NCI-H146 treated with DMSO at 0.1 percent for 48 hours (cell line): ENCODE measurements at regions not wholly inside any gene's neighbourhood (a gene's known extent, or its start where the extent isn't known, plus 50 kb on each side); places are given as distances from the start of the nearest gene placed in this dataset.
"Not testable (repeated sequence)": the region's sequence is repeated elsewhere in the genome, so short reads cannot be mapped to it uniquely, and the experiment has no call there.

Source experiments
- DNase-seq: peaks from one replicate; lab custom pipeline; 2025; ENCODE audit not compliant: unreplicated experiment; lab: John Stamatoyannopoulos, UW

DNA sequence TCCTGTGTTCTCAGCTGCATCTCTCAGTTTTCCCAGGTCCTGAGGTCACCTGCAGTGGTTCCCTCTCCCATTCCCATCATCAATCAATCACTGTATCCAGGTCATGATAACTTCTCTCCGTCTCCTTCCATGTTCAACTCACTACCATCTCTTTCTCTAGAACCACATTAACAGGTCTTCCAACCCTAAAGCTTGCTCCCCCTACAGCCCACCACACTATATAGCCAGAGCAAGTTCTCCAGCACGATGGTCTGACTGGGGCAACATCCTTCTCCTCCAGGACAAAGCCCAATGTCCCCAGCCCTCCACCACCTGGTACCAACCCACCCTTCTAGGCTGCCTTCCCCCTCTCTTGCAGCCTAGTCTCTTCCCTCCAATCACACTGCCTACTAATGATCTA is 241.6 kb downstream of the CDK5RAP2 start:
- DNase-seq: no peak

DNA sequence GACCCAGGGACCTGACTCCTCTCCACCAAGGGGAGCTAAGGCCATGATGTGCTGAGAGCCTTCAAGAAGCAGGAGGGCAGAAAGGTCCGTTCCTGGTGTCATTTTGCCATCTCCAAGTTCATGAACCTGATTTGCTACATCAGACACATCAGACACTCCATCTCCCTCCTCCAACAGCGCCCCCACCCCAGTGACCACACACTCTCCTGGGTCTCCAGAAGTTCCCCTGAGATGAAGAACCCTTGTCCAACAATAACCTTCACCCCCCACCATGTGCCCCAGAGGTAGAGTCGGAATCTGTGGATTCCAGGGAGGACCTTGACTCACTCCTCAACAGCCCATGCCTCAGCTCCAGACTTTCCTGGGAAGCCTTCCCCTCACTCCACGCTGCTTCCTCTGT is 242.8 kb downstream of the CDK5RAP2 start:
- DNase-seq: no peak

GRCh38 chr9:120336753-120337090 is 243.2 kb downstream of the CDK5RAP2 start:
- no peak for DNase-seq

DNA sequence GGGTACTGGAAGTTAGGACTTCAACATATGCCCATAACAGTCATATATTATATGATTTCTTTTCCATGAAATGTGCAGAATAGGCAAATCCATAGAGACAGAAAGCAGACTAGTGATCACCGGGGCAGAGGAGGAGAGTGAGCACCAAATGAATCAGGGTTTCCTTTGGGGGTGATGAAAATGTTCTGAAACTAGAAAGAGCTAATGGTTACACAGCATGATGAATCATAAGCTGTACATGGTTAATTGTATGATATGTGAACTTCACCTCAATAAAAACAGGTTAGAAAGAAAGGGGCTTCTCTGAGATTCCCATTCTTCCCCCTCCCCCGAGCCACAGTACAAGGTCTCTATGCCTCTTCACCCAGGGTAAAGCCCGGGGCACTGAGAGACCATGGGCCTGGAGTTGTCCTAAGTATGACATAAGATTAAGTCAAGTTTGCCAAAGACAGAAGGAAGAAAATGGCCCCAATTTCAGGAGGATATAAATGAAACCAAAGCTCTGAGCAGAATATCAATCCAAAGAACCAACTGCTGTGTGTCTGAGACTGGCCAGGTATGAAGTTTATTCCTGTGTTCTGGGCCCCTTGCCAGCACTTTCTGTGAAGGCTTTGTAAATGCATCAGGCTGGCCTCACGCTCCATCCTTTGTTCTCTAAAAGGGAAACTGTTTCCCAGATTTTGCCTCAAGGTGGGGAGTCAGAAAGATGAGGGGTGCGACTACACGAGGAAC is 243.8 kb downstream of the CDK5RAP2 start:
- DNase-seq: no peak

DNA sequence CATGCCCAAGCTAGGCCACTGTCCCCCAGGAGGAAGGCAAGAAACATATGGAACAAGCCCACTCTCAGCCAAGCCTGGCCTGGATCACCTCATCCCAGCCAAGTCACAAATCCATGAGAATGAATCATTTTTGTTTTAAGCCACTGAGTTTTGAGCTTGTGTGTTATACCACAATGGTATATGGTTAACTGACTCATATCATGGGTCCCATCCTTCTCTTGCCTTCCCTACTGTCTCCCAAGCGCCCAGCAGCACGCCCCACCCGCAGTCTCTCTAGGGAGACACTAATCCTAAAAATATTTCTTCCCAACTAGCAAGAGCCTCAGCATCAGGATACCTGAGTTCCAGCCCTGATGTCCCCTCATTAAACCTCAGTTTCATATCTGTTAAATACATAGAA is 248.1 kb downstream of the CDK5RAP2 start:
- no peak for DNase-seq

DNA sequence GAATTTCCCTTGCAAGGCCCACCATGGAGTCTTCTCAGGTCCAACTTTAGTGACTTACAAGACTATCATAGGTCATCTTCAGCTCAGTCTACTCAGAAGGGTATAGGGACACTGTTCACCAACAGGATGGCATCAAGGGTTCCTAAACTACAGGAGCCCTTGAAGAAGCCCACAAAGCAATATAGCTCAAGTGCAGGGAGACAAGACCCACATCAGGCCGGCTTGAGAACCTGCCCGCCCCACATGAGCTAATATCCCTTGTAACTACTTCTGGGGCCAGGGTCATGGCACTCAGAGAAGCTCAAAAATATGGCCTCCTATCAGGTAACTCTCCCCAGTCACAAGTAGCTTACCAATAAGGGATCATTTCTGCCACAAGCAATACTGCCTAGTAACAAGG is 249.9 kb downstream of the CDK5RAP2 start:
- no peak for DNase-seq

DNA sequence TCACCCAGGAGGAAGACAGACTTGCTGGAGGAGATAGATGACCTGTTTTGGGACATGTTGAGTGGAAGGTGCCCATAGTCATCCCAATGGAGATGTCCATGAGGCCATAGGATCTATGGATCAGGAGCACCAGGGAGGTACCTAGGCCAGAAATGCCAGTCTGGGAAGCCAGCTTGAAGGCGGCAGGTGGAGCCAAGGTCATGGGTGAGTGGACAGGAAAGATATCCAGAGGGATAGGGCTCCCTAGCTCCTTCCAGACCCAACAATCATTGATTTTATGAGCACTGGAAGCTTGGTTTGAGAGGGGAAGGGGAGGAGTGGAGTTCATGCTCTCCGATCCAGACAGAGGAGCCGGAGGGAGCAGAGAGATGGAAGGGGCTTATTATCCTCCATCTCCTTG is 252.6 kb downstream of the CDK5RAP2 start:
- no peak for DNase-seq

GRCh38 chr9:120326049-120326693 is 253.8 kb downstream of the CDK5RAP2 start:
- no peak for DNase-seq

DNA sequence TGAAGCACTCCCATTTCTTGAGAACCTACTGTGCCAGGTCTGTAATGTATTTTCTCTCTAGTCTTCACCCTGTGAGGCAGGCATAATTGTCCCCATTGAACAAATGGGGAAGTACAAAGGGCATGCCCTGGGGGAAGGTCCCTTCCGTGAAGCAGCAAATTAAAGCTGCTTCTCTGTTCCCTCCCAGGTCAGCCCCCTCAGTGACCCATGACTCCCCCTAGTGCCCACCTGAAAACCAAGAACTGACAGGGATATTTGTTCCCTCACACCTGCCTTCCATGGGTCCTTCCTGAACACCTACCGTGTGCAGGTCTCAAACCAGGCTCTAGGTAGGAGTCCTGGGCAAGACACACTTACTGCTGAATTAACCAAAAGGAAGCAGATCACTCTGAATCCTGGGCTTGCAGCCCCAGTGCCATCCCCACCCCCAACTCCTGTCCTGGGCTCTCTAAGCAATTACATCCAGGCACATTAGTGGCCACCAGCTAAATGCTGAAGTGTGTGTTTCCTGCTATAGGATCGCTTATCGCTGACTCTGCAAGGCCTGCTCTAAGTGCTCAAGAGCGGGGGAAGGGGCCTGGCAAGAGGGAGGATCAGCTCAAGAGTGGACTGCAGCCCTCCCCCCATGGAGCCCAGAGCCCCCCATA is 254.8 kb downstream of the CDK5RAP2 start:
- DNase-seq: peak; percentile 33

DNA sequence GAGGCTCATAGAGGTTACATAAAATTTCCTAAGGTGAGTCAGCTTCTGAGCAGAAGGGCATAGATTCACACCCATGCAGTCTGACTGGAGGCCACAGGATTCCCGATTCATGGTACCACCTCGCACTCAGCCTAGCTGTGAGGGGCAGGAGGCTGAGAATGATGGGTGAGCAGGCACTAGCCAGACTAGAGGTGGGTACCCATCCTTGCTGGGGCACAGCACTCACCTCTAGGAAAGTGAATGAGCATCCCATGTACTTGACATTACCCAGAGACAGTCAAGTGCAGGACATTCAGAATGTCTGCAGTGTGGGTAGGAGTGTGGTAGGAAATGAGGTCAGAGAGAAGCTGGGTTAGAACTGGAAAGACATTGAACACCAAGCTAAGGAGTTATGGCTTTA is 255.5 kb downstream of the CDK5RAP2 start:
- DNase-seq: no peak

GRCh38 chr9:120323125-120323524 is 256.8 kb downstream of the CDK5RAP2 start:
- no peak for DNase-seq

DNA sequence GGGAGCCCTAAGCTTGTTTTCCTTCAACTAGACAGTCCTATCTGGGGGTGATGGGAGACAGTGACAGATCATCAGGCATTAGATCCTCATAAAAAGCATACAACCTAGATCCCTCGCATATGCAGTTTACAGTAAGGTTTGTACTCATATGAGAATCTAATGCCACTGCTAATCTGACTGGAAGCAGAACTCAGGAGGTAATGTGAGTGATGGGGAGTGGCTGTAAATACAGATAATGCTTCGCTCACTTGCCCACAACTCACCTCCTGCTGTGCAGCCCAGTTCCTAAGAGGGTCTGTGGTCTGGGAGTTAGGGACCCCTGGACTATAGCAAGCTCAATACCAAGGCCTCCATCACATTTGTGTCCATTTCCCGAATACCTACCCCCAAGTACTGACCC is 260.5 kb downstream of the CDK5RAP2 start:
- no peak for DNase-seq

DNA sequence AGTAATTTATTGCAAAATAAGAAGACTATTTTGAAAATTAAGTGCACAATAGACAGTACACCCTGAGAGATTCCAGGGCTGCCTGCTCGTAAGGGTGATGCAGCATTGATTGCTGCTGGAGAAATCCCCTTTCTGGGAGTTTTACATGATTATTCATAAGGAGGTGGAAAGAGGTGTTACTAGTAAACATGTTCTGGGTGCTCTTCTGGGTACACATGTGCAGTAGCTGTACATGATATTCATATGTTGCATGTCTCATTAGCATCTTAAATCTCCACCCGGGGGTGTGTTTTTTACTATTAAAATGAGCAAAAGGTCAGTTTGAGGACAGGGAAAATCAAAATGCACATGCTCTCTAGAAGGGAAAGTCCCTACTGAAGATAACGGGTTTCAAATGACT is 264.8 kb downstream of the CDK5RAP2 start:
- DNase-seq: no peak

DNA sequence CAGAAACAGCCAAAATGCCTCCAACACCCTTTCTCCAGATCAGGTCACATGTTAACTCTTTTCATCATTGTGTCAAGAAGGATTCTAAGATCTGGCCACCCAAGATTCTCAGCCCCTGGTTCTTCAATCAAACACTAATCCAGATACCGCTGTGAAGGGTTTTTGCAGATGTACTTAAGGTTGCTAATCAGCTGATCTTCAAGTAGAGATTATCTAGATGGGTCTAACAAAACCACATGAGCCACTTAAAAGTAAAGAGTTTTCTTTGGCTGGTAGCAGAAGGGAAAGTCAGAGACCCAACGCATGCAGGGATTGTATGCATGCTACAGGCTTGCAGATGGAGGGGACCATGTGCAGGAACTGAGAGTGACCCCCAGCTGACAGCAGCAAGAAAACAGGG is 267.9 kb downstream of the CDK5RAP2 start:
- no peak for DNase-seq

- no peak for DNase-seq
Measured at GRCh38 chr9:120310035-120310434, 269.9 kb downstream of the CDK5RAP2 start.

GRCh38 chr9:120308495-120308894 is 271.5 kb downstream of the CDK5RAP2 start:
- peak; percentile 26 for DNase-seq

- DNase-seq: no peak
Measured at GRCh38 chr9:120307599-120307998, 272.4 kb downstream of the CDK5RAP2 start.

- DNase-seq: no peak
Measured at GRCh38 chr9:120306561-120306960, 273.4 kb downstream of the CDK5RAP2 start.

DNA sequence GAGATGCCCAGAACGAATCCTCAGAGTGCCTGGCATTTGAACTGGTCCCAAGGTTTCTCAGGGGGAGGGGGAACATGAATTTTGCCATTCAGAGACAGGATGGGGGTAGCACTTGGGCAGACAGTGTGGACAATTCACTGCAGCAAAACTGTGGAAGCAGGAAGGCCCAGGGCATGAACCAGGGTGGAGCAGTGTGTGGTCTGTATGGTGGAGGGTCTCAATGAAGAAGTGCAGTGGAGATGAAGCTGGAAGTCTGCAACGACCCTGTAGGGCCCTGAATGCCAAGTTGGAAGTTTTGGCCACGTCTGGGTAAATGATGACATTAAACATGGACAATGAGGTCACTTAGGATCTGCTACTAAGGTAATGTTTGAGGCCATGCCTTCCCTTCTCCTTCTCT is 273.9 kb downstream of the CDK5RAP2 start:
- DNase-seq: no peak

- DNase-seq: not testable (repeated sequence)
Measured at GRCh38 chr9:120304896-120305295, 275.1 kb downstream of the CDK5RAP2 start.

GRCh38 chr9:120303519-120303918 is 276.4 kb downstream of the CDK5RAP2 start:
- no peak for DNase-seq

DNA sequence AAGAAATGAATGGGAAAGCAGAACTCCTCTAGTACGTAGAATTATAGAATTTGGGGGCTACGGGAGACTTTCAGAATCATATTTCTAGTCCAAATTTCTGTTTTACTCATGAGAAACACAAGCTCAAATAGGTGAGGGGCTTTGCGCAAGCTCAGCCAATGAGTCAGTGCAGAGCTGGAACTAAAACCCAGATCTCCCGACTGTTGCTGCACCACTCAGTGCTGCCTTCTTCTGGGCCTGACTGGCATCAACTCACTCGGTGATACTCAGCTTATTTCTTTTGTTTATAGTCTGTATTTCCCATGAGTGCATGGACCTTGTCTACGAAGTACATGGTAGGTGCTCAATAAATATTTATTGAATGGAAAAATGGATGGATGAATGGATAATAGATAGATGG is 280.2 kb downstream of the CDK5RAP2 start:
- no peak for DNase-seq
